Urothelium cell line (cell line): ENCODE measurements at regions not wholly inside any gene's neighbourhood (a gene's known extent, or its start where the extent isn't known, plus 50 kb on each side); places are given as distances from the start of the nearest gene placed in this dataset.
"Not testable (repeated sequence)": the region's sequence is repeated elsewhere in the genome, so short reads cannot be mapped to it uniquely, and the experiment has no call there.

Source experiments
- DNase-seq: peaks from one replicate; pipeline ENCODE4 v3.0.0; 2011; ENCODE audit warnings: low spot score, mixed read lengths
- FAIRE-seq: peaks from 2 replicates; lab custom pipeline; 2011; peaks lifted over from hg19 to GRCh38; lab: Jason Lieb, UNC

GRCh38 chr2:87255410-87255809 is 233.8 kb upstream of the PLGLB1 start:
- not testable (repeated sequence) for DNase-seq, FAIRE-seq

- DNase-seq, FAIRE-seq: not testable (repeated sequence)
Observed at GRCh38 chr2:87258887-87259286, 237.2 kb upstream of the PLGLB1 start.

- FAIRE-seq, result peak; percentile 40
- DNase-seq, result not testable (repeated sequence)
Observed at GRCh38 chr2:87262184-87262702, 240.6 kb upstream of the PLGLB1 start.

- FAIRE-seq, DNase-seq: not testable (repeated sequence)
Observed at GRCh38 chr2:87263868-87264518, 242.3 kb upstream of the PLGLB1 start.

- FAIRE-seq, DNase-seq: not testable (repeated sequence)
Observed at GRCh38 chr2:87275192-87275591, 253.5 kb upstream of the PLGLB1 start.

GRCh38 chr2:87275974-87276629 is 254.5 kb upstream of the PLGLB1 start:
- DNase-seq, FAIRE-seq: not testable (repeated sequence)

- DNase-seq, FAIRE-seq: not testable (repeated sequence)
Observed at GRCh38 chr2:87276673-87277072, 255.0 kb upstream of the PLGLB1 start.

- not testable (repeated sequence) for FAIRE-seq
Observed at GRCh38 chr2:87277734-87278133, 256.1 kb upstream of the PLGLB1 start.

GRCh38 chr2:87280596-87281355 is 259.1 kb upstream of the PLGLB1 start:
- FAIRE-seq, DNase-seq: not testable (repeated sequence)

More at GRCh38 chr2:87277734-87278133, 256.1 kb upstream of the PLGLB1 start:
- not testable (repeated sequence) for DNase-seq

- FAIRE-seq, DNase-seq: not testable (repeated sequence)
Observed at GRCh38 chr2:87283735-87284470, 262.3 kb upstream of the PLGLB1 start.

- FAIRE-seq, result peak; percentile 58
Observed at GRCh38 chr2:87284471-87284772, 262.8 kb upstream of the PLGLB1 start.

GRCh38 chr2:87285139-87285538 is 263.5 kb upstream of the PLGLB1 start:
- not testable (repeated sequence) for FAIRE-seq, DNase-seq

More at GRCh38 chr2:87284471-87284772, 262.8 kb upstream of the PLGLB1 start:
- DNase-seq, result not testable (repeated sequence)

- DNase-seq, FAIRE-seq: not testable (repeated sequence)
Observed at GRCh38 chr2:87290566-87291307, 269.1 kb upstream of the PLGLB1 start.

- DNase-seq, result not testable (repeated sequence)
Observed at GRCh38 chr2:87291400-87292200, 270.0 kb upstream of the PLGLB1 start.

GRCh38 chr2:87293931-87294594 is 272.4 kb upstream of the PLGLB1 start:
- not testable (repeated sequence) for DNase-seq, FAIRE-seq

More at GRCh38 chr2:87291400-87292200, 270.0 kb upstream of the PLGLB1 start:
- FAIRE-seq, result peak; percentile 50

GRCh38 chr2:87295135-87295534 is 273.5 kb upstream of the PLGLB1 start:
- DNase-seq, FAIRE-seq: not testable (repeated sequence)

GRCh38 chr2:87301349-87301748 is 279.7 kb upstream of the PLGLB1 start:
- DNase-seq, FAIRE-seq: not testable (repeated sequence)

GRCh38 chr2:87301871-87302270 is 280.2 kb upstream of the PLGLB1 start:
- not testable (repeated sequence) for DNase-seq, FAIRE-seq
